K562 (cell line): ENCODE measurements at regions not wholly inside any gene's neighbourhood (a gene's known extent, or its start where the extent isn't known, plus 50 kb on each side); places are given as distances from the start of the nearest gene placed in this dataset.

Source experiments
- CBX2 ChIP-seq: fragments of 200-600 bp; sonication (generic); IDR thresholded peaks from one replicate; pipeline ENCODE4 v1.6.1; 2012; ENCODE audit warnings: mild to moderate bottlenecking, low read length, inconsistent platforms; ENCODE audit not compliant: insufficient read depth, poor library complexity, severe bottlenecking
- CHD4 ChIP-seq: fragments of 200-600 bp; sonication (generic); IDR thresholded peaks from 3 replicates; pipeline ENCODE4 v1.6.1; 2012; ENCODE audit warnings: low read depth, mild to moderate bottlenecking, mixed read lengths, low read length, inconsistent platforms; ENCODE audit not compliant: insufficient read depth, insufficient replicate concordance, poor library complexity, severe bottlenecking
- ELF2 ChIP-seq: fragments of 250-450 bp; sonication (Bioruptor Pico); IDR thresholded peaks from 2 replicates; pipeline ENCODE4 v1.5.0; 2021; ENCODE audit warnings: mild to moderate bottlenecking
- HDAC1 ChIP-seq, 2 experiments: fragments of 450-650 bp; IDR thresholded peaks; 2 replicates each; pipeline ENCODE4 v1.6.1; 2016 to 2017; ENCODE audit warnings: inconsistent platforms in 1 of 2, mild to moderate bottlenecking in 1 of 2, moderate library complexity in 1 of 2
- MCM2 ChIP-seq: fragments of 450-650 bp; IDR thresholded peaks from 2 replicates; pipeline ENCODE4 v1.6.1; 2017; ENCODE audit warnings: low read depth, mild to moderate bottlenecking
- STAT5A ChIP-seq: IDR thresholded peaks from 2 replicates; pipeline ENCODE4 v1.6.1; 2012; ENCODE audit warnings: low read length, inconsistent platforms, borderline replicate concordance
- TCF15 ChIP-seq: fragments of 250-450 bp; sonication (Bioruptor Pico); IDR thresholded peaks from 2 replicates; pipeline ENCODE4 v1.8.0; 2022; ENCODE audit warnings: moderate library complexity, mild to moderate bottlenecking, inconsistent platforms
- ZBTB17 ChIP-seq: fragments of 450-650 bp; formaldehyde crosslinking; IDR thresholded peaks from 2 replicates; pipeline ENCODE4 v1.4.0; 2020; ENCODE audit warnings: mild to moderate bottlenecking
- ZNF24 ChIP-seq: fragments of 450-650 bp; IDR thresholded peaks from 2 replicates; pipeline ENCODE4 v1.6.1; 2016
- ZNF764 ChIP-seq: fragments of 250-450 bp; sonication (Bioruptor Pico); IDR thresholded peaks from 2 replicates; pipeline ENCODE4 v1.4.0; 2020; ENCODE audit warnings: low read depth, mild to moderate bottlenecking, moderate library complexity
- TF ChIP-seq, protein P1 (sequence below): sonication (generic); formaldehyde crosslinking; IDR thresholded peaks from 2 replicates; pipeline ENCODE4 v1.8.1; 2023; ENCODE audit warnings: mild to moderate bottlenecking, missing genetic modification reagents

DNA sequence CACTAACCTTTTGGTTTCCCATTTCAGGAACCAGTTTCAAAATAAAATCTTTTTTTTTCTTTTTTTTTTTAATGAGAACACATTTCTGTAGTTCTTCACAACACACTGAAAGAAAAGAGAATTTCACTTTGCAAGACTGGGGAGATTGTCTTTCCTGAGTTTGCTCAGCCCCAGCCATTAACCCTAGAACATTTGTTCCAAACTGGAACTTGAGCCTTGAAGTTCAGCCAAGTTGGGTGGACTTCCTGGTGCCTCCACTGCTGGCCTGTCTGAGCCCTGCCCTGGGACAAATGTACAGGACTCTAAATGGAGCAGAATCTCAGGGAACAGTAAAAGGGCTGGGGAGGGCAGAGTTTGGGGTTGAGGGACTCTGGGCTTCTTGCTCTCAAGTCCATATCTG is 196.4 kb upstream of the LPP start (continued):
- TF ChIP-seq ZNF24 (no peak), MCM2 (no peak), ZBTB17 (no peak), ZNF764 (CRISPR knock-in tag) (no peak), TCF15 (CRISPR knock-in tag) (no peak), CBX2 (no peak), STAT5A (no peak), HDAC1 (IDR thresholded peaks at IDR 0.05) (no peak), ELF2 (CRISPR knock-in tag) (no peak), CHD4 (no peak)
- TF ChIP-seq, protein P1, sequence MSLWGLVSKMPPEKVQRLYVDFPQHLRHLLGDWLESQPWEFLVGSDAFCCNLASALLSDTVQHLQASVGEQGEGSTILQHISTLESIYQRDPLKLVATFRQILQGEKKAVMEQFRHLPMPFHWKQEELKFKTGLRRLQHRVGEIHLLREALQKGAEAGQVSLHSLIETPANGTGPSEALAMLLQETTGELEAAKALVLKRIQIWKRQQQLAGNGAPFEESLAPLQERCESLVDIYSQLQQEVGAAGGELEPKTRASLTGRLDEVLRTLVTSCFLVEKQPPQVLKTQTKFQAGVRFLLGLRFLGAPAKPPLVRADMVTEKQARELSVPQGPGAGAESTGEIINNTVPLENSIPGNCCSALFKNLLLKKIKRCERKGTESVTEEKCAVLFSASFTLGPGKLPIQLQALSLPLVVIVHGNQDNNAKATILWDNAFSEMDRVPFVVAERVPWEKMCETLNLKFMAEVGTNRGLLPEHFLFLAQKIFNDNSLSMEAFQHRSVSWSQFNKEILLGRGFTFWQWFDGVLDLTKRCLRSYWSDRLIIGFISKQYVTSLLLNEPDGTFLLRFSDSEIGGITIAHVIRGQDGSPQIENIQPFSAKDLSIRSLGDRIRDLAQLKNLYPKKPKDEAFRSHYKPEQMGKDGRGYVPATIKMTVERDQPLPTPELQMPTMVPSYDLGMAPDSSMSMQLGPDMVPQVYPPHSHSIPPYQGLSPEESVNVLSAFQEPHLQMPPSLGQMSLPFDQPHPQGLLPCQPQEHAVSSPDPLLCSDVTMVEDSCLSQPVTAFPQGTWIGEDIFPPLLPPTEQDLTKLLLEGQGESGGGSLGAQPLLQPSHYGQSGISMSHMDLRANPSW (CRISPR knock-in tag) = no peak
- TF ChIP-seq, all 486 proteins: peak for 0
